ENCODE measurements at regions not wholly inside any gene's neighbourhood (a gene's known extent, or its start where the extent isn't known, plus 50 kb on each side); places are given as distances from the start of the nearest gene placed in this dataset.
"Not testable (repeated sequence)": the region's sequence is repeated elsewhere in the genome, so short reads cannot be mapped to it uniquely, and the experiment has no call there.

DNA sequence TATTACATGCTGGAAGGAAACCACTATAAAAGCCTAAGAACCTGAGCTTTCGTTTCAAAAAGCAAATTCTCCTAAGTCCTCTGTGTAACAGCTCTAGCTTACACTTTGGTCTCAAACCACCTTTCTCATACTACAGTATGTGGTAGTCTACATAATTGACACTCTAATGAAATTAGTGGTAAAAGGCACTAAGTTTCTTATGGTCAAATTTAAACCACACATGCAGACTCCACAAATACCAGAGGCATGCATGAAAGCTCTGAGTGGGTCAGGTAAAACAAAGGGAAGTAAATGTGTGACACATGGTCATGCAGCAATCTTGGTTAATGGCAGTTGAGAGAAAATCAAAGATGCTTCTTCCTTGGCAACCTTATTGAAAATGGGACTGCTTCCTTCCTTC is 187.8 kb downstream of the CCNG2 start:
- no peak overlapping the region for H3K4me3 ChIP-seq (ENCODE audit: low read depth, low read length)

DNA sequence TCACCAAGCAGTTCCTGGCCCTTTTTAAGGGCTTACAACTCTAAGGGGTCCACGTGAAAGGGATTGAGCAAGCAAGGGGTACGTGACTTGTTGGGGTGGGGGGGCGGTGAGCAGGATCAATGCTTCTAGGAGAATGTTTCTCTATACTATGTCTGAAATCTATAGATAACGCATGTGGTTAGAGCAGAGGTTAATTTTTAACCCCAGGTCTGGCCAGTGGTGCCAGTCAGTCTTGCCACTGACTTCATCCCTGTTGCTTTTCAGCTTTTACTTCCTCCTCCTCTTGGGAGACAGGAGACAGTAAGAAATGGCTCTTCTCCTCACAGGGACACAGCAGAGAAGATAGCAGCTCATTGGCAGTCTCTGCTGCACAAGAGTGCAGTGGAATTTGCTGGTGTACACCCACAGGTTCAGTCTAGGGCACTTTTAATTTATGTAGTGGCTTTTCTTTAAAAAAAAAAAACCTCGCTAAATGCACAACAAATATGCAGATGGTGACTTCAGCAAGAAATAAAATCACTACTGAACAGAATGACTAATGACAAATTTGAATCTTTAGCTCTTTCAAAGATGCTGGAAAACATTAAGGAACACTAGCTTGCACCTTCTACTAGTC is 190.5 kb downstream of the CCNG2 start:
- DNase-seq (ENCODE audit: low read depth), result no peak
- no peak overlapping the region for H3K4me3 ChIP-seq (ENCODE audit: low read depth, low read length)
- TF ChIP-seq, protein P1, sequence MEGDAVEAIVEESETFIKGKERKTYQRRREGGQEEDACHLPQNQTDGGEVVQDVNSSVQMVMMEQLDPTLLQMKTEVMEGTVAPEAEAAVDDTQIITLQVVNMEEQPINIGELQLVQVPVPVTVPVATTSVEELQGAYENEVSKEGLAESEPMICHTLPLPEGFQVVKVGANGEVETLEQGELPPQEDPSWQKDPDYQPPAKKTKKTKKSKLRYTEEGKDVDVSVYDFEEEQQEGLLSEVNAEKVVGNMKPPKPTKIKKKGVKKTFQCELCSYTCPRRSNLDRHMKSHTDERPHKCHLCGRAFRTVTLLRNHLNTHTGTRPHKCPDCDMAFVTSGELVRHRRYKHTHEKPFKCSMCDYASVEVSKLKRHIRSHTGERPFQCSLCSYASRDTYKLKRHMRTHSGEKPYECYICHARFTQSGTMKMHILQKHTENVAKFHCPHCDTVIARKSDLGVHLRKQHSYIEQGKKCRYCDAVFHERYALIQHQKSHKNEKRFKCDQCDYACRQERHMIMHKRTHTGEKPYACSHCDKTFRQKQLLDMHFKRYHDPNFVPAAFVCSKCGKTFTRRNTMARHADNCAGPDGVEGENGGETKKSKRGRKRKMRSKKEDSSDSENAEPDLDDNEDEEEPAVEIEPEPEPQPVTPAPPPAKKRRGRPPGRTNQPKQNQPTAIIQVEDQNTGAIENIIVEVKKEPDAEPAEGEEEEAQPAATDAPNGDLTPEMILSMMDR (IDR thresholded peaks at IDR 0.05; ENCODE audit: insufficient read depth, low read depth, low read length), result no peak

More for the DNA sequence above, 187.8 kb downstream of the CCNG2 start:
- no peak for DNase-seq (ENCODE audit: low read depth)
- TF ChIP-seq, protein P1 (IDR thresholded peaks at IDR 0.05; ENCODE audit: insufficient read depth, low read depth, low read length), result no peak

DNA sequence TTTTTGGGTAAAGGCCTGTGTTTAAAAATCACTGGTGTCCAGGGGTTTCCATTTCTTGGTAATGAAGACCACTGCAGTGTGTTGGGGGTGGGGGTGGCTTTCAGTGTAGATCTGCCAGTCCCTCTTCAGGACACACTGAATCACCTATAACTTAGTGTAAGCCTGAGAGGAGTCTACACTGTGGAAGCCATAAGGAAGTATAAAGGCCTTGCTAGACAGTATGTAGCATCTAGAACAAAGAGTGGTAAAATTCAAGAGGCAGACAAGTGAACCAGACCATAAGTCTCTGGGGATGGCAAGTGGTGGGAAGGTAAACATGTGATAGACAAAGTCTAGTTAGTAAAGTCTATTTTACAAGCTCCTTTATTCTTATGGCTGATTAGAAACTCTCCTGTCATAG is 191.8 kb downstream of the CCNG2 start:
- H3K4me3 ChIP-seq (ENCODE audit: low read depth, low read length), result no peak overlapping the region
- TF ChIP-seq, protein P1 (IDR thresholded peaks at IDR 0.05; ENCODE audit: insufficient read depth, low read depth, low read length), result no peak
- DNase-seq (ENCODE audit: low read depth), result no peak

DNA sequence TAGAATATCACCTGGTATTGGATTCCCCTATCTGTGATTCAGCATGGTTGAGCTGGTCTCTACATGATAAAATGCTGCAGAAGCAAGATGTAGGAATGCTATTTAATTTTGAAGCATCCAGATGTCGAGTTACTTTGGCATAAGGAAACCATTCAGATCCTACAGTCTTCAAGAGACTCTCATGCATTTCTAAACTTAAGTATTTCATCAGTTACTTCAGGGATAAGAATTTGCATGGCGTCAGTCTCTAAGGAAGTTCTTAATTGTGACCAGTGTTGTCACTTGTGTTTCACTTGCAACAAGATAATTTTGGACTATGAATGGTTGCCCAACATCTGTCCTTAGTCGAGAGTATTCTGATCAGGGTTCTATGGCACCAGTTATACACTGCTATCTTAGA is 192.4 kb downstream of the CCNG2 start:
- TF ChIP-seq, protein P1 (IDR thresholded peaks at IDR 0.05; ENCODE audit: insufficient read depth, low read depth, low read length), result no peak
- DNase-seq (ENCODE audit: low read depth), result no peak
- H3K4me3 ChIP-seq (ENCODE audit: low read depth, low read length), result no peak overlapping the region

DNA sequence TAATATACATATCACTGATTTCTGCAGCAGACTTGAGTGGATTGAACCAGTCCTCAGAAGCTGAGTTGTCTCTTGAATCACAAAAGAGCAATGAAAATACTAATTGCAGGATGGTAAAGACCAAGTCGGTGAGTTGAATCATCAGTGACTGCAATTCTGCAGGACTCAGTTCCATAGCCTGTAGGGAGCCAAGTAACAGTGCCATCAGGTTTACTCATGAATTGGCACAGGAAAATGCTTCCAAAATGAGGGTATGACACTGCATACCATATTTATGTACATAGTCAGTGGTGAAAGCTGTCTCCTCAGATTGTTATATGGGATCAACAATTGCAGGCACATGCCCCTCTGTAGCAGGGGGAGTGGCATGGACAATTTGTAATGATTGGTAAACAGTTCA is 192.8 kb downstream of the CCNG2 start:
- no peak for DNase-seq (ENCODE audit: low read depth)
- H3K4me3 ChIP-seq (ENCODE audit: low read depth, low read length), result no peak overlapping the region
- TF ChIP-seq, protein P1 (IDR thresholded peaks at IDR 0.05; ENCODE audit: insufficient read depth, low read depth, low read length), result no peak

DNA sequence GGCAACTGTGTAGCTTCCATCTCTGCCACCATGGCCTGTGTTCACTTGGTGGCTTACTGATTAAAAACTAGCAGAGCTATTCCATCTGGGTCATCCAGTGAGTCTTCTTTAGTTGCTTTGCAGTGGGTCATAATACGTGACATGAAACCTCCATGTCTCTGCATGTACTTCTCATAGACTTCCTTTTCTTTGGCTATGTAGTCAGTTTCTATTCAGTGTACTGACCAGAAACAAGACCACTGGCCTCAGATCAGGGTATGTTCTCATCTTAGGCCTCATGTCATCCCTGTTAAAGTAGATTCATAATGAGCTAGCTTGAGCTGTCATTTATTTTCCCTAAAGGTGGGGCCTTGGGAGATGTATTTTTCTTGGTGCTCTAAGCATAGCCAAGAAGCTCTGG is 195.2 kb downstream of the CCNG2 start:
- TF ChIP-seq, protein P1 (IDR thresholded peaks at IDR 0.05; ENCODE audit: insufficient read depth, low read depth, low read length), result no peak
- DNase-seq (ENCODE audit: low read depth), result no peak
- H3K4me3 ChIP-seq (ENCODE audit: low read depth, low read length), result no peak overlapping the region

DNA sequence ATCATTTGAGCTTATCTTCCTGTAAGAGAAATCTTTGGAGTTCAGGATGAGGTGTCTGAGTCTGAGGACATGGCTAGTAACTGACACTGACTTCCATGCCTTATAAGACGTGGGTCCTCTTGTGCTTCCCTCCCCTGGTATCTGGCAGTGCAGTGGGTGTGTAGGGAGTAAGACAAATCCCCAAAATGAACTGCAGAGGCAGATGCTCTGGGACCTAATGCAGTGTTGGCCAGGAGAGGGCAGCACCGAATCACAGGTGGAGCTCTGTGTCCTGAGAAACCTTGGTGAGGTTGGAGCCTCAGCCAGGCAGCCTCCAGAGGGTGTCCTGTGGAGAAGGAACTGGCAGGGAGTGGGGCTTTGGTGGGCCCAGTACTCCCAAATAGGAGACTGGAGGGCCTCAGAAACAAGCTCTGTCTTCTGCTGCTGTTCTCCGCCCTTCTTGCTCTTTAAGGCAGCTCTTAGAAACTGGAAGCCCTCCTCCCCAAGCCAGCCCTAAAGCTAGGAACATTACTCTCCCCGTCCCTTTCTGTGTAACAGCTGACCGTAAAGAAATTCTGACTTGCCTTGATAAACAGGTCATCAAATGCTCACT is 196.8 kb downstream of the CCNG2 start:
- H3K4me3 ChIP-seq (ENCODE audit: low read depth, low read length); DNase-seq (ENCODE audit: low read depth): not testable (repeated sequence)

All from fibroblast of villous mesenchyme (primary cell).